Activated CD4-positive, CD25-positive, alpha-beta regulatory T cell treated with anti-CD3 and anti-CD28 coated beads, Interleukin-2, amount 50 U/mL, for 24 hours (primary cell): ENCODE measurements at regions not wholly inside any gene's neighbourhood (a gene's known extent, or its start where the extent isn't known, plus 50 kb on each side); places are given as distances from the start of the nearest gene placed in this dataset.
A peak's percentile ranks its signal among the peaks of the same experiment; 100 is the strongest.
"Not testable (repeated sequence)": the region's sequence is repeated elsewhere in the genome, so short reads cannot be mapped to it uniquely, and the experiment has no call there.

Source experiments
- ATAC-seq, 2 donors: fragments of 150-1000 bp; cut with Tn5 transposase; one replicate each; pipeline ENCODE4 v1.10.0; 2021; ENCODE audit warnings: mild to moderate bottlenecking in 1 of 2, moderate library complexity in 1 of 2

DNA sequence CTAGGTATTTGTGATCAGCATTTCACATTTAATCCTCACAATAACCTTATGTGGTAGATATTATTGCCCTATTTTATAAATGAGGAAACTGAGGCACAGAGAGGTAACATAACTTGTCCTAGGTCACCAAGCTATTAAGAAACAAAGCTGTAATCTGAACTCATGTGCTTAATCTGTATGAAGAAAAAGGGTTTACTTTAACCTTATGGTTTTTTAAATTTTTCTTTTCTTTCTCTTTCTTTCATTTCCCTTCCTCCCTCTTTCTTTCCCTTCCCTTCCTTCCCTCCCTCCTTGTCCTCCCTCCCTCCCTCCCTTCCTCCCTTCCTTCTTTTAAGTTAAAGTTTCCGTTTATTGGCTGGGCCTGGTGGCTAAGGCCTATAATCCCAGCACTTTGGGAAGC, 105.2 kb upstream of the AMZ2 start:
- ATAC-seq: no peak

DNA sequence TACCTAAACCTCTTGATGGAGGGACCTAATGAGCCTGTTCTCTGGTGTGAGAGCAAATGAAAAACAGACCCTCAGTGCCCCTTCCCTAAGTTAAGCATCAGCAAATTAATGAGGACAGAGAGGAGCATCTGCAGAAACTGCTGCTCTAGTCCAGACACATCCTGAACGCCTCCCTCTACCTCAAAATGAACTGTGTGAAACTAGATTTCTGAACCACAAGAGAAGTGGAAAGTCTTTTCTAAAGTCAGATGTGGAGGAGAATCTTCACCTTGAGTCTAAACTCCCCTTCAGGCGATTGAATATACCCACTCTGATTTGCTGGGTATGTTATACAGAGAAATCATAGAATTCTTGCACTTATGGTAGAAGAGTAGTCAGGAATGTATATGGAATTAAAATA, 104.4 kb upstream of the AMZ2 start:
- no peak for ATAC-seq

DNA sequence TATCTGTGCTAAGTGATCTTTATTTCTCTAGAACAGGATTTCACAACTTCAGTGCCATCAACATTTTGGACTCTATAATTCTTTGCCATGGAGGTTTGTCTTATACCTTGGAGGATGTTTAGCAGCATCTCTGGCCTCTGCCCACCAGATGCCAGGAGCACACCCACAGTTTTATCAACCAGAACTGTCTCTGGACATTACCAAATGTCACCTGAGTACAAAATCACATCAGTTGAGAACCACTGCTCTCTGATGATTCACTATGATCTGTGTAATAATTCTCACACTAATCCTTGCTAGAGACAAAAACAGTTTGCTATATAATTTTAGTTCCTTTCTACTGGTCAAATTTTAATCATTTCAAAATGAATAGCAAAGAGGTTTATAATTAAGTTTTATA, 102.8 kb upstream of the AMZ2 start:
- no peak for ATAC-seq

DNA sequence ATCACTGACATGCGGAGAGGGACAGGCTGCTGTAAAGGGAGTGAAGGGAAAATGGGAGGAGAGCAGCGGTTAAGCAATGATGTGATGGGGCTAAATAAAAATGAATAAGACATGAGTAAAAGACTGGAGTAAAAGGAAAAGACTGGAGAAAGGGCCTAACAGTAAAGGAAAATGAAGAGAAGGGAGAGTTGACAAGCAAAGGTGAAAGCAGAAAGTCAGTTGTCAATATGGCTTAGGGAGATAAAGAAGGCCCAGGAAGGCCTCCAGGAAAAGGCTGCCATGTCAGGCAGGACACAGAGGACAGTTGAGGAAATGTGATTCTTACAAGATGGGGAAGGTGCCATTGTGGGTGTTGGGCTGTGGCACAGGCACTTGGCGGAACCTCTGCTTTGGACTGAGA, 98.9 kb upstream of the AMZ2 start:
- ATAC-seq: no peak

DNA sequence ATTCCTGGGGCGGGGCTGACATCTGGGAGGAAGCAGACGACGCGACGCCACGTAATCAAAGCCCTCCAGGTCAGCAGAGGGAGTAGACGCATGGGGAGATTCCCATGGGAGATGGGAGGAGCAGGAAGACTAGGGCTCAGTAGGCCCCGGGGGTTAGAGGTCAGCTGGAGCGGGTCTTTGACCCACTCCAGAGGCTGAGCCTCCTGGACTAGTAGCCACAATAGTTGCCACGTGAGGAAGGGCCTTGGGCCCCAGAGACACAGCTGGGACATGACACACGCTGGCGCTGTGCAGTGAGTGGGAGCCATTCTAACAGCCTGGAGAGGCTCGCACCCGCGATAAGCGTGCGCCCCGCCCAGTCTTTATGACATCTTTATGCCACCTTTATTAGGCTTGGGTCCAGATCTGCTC, 95.7 kb upstream of the AMZ2 start:
- no peak for ATAC-seq

DNA sequence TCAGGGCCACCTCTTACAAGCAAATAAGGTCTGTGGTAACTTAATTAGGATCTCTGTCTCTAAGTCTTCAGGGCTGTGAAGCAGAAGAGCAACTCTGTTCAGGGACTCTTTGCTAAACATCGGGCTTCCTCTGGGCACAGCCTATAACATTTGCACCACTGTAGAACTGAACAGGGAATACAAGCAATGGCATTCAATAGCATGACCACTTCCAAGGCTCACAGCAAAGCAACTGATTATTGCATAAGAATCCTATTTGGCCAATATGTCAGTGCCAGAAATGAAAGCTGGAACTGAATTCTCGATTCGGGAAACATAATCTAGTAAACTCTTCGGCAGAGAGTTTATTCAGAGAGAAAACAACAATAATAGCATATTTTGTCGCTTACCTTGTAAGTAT, 92.2 kb upstream of the AMZ2 start:
- no peak for ATAC-seq

DNA sequence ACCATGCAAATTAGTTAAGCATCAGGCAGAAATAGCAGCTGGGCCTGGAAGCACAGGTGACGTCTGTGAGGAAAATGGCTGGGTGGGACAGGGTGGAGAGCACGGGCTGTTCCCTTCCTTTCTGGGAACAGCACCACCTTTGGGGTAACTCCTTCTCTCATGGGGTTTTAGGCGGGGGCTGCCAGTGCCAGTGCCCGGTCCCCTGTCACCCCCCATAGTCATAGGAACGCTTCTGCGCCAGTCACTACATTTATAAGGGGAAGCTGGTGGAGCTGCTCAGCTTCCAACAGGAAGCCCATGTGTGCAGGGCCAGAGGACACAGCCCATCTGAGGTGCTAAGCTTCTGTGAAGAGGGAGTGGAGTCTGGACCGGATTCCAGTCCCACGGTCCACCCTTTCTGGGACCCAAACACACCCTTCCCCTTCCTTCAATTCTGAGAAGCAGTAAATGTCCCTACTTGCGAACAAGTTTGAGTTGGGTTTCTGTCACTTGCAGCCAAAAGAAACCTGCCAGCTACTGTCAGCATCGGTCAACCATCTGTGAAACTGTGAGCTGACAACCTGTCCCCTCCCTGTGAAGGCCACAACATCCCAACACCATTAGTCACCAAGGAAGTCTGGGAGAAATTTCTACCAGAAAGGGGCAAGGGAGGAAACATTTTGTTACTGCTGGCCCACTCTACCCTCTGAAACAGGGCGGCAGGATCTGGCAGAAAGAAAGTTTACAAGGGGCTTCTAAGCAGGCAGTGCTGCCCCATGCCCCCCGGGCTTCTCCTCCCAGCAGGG, 86.0 kb upstream of the AMZ2 start:
- no peak for ATAC-seq

DNA sequence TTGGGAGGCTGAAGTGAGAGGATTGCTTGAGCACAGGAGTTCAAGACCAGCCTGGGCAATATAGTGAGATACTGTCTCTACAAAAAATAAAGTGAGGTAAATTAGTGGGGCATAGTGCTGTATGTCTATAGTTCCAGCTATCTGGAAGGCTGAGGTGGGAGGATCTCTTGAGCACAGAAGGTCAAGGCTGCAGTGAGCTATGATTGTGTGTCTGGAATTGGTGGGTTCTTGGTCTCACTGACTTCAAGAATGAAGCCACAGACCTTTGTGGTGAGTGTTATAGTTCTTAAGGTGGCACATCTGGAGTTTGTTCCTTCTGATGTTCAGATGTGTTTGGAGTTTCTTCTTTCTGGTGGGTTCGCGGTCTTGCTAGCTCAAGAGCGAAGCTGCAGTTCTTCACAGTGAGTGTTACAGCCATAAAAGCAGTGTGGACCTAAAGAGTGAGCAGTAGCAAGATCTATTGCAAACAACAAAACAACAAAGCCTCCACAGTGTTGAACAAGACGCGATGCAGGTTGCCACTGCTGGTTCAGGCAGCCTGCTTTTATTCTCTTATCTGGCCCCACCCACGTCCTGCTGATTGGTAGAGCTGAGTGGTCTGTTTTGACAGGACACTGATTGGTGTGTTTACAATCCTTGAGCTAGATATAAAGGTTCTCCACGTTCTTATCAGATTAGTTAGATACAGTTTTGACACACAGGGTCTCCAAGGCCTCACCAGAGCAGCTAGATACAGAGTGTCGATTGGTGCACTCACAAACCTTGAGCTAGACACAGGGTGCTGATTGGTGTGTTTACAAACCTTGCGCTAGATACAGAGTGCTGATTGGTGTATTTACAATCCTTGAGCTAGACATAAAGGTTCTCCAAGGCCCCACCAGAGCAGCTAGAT, 79.3 kb upstream of the AMZ2 start:
- not testable (repeated sequence) for ATAC-seq

DNA sequence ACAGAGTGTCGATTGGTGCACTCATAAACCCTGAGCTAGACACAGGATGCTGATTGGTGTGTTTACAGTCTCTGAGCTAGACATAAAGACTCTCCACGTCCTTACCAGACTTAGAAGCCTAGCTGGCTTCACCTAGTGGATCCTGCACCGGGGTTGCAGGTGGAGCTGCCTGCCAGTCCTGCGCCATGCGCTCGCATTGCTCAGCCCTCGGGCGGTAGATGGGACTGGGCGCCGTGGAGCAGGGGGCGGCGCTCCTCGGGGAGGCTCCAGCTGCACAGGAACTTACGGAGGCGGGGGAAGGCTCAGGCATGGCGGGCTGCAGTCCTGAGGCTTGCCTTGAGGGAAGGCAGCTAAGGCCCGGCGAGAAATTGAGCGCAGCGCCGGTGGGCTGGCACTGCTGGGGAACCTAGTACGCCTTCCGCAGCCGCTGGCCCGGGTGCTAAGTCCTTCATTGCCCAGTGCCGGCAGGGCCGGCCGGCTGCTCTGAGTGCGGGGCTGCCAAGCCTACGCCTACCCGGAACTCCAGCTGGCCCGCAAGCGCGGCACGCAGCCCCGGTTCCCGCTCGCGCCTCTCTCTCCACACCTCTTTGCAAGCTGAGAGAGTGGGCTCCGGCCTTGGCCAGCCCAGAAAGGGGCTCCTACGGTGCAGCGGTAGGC, 78.5 kb upstream of the AMZ2 start:
- not testable (repeated sequence) for ATAC-seq

DNA sequence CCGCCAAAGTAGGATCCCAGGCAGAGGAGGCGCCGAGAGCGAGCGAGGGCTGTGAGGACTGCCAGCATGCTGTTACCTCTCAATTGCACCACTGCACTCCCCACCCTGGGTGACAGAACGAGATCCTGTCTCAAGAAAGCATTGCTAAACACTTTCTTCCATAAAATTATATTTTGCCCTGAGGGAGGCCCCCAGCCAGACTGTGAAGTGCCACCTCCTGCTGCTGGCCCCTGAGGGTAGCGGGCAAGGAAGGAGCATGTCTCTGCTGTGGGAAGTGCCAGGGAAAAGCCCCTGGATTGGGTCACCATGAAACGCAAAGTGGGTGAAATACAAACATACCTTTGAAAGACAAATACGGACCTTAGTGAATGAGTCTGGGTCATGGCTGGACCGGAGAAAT, 78.0 kb upstream of the AMZ2 start:
- no peak for ATAC-seq

DNA sequence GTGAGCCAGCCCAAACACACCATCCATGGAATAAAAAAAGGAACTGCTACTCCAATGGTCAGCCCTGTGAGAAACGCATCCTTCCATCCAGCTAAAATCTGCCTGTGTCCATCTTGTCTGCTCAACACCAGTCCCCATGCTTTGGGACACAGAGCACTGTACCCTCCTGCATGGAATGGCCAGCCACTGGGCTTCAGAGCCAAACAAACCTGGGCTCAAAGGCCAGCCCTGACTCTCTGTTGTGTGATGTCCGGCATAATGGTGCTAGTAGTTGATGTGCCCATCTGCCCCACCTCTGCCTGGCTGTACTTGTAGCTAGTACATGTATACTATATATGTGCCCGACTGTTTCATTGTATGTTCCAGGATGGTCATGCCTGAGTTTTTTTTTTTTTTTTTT, 77.6 kb upstream of the AMZ2 start:
- ATAC-seq: no peak

DNA sequence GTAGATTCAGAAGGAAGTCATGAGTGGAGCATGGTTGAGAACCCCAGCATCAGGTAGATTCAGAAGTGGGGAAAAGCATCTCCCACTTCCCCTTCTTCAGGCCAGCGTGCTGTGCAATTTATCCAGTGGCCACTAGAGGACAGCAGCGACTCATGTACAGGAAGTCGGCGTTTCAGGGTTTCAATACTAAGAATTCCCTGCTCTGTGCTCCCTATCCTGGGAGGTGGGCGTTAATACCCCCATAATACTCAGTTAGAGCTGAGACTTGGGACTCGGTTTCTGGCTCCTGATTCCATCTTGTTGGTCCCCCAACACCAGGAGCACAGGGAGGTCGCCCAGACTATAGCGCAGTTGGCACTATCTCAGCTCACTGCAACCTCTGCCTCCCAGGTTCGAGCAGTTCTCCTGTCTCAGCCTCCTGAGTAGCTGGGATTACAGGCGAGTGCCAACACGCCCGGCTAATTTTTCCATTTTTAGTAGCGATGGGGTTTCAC, 75.3 kb upstream of the AMZ2 start:
- ATAC-seq: peak; percentile 48 to 83

DNA sequence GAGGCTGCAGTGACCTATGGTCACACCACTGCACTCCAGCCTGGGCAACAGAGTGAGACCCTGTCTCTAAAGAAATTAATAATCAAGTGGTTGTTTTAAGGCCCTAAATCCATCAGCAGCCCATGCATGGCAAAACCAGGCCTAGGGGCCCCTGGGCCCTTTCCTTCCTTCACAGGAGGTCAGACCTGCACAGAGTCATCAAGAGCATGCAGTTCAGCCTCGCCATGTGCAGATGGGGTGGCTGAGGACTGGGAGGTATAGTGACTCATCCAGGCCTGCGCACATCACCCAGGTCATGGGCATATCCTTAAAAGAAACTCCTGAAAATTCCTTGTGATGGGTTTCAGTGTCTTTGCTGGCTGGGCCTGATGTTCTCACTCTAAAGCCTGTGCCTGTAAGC, 72.4 kb upstream of the AMZ2 start:
- ATAC-seq: no peak

DNA sequence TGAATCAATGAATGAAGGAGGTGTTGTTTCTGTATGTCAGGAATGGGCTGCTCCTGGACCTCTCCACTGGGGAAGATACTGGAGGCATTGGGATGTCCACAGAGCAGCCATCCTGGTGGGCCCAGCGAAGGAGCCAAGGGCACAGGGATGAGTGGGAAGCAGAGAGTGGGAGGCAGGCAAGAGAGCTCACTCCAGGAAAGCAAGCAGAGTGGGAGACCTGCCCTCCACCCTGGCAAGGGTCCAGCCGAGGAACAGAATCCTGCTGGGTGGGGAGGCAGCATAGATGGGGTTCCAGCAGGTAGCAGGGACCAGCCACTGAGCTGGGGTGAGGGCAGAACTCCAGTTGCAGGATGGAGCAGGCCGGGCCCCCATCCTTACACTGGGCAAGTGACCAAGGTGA, 71.9 kb upstream of the AMZ2 start:
- ATAC-seq: no peak

DNA sequence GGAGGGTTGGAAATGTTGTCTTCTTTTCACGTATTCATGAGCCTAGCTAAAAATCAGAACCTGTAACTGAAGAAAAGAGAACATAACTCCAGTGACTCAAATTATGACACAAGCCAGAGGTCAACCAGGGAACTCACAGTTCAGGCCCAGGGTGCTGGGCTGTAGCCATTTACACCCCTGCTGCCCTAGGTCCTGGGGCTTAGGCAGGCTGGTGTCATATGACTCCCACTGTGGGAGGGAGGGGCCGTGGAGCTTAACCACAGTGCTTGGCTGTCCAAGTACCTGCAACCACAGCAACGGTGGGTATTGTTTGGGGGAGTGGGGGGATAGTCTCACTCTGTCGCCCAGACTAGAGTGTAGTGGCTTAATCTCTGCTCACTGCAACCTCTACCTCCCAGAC, 71.1 kb upstream of the AMZ2 start:
- no peak for ATAC-seq

DNA sequence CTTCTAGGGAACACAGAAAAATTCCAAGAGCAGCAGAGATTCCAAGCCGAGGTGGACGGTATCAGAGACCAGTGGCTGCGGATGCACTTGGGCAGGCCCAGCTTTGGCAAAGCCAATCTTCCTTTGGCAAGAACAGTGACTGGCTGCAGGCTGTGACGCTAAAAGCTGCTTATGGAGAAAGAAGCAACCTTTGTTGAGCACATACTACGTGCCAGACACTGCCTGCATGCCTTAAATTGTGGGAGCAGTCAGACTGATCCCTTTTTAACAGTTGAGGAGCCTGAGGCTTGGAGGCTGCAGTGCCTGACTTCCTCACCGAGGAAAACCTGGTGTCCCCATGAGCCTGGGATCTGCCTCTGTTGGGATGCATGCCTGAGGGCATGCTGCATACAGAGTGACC, 69.0 kb upstream of the AMZ2 start:
- ATAC-seq: no peak

DNA sequence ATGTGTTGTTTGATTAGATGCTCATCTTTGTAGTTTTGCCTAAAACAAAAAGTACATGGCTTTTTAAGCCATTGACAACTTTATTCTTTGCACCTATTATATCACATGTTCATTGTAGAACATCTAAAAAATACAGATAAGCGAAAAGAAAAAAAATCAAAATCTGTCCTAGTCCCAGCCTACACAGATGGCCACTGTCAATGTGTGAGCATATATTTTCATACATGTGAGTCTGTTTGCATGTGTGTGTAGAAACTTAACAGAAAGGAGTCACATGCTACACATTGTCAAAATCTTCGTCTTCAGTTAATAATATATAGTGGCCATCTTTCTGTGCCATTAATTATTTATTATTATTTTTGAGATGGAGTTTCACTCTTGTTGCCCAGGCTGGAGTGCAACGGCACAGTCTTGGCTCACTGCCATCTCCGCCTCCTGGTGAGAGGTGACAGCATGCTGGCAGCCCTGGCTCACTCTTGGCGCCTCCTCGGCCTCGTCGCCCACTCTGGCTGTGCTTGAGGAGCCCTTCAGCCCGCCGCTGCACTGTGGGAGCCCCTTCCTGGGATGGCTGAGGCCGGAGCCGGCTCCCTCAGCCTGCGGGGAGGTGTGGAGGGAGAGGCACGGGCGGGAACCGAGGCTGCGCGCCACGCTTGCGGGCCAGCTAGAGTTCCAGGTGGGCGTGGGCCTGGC, 68.5 kb upstream of the AMZ2 start:
- no peak for ATAC-seq

DNA sequence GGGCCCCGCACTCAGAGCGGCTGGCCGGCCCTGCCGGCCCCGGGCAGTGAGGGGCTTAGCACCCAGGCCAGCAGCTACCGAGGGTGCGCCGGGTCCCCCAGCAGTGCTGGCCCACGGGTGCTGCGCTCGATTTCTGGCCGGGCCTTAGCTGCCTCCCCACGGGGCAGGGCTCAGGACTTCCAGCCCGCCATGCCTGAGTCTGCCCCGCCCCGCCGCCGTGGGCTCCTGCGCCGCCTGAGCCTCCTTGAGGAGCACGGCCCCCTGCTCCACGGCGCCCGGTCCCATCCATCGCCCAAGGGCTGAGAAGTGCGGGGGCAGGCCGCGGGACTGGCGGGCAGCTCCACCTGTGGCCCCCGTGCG, 67.9 kb upstream of the AMZ2 start:
- ATAC-seq: no peak

DNA sequence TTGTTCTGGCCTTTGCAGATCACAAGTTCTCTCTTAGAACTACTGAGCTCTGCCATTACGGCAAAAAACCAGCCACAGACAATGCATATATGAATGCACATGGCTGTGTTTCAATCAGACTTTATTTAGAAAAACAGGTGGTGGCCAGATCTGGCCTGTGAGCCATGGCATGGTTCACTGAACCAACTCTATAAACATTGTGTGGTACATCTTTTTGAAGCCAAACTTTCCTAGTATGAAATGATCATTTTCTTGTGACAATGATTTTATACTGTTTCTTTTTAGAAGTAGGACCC, 65.9 kb upstream of the AMZ2 start:
- no peak for ATAC-seq

DNA sequence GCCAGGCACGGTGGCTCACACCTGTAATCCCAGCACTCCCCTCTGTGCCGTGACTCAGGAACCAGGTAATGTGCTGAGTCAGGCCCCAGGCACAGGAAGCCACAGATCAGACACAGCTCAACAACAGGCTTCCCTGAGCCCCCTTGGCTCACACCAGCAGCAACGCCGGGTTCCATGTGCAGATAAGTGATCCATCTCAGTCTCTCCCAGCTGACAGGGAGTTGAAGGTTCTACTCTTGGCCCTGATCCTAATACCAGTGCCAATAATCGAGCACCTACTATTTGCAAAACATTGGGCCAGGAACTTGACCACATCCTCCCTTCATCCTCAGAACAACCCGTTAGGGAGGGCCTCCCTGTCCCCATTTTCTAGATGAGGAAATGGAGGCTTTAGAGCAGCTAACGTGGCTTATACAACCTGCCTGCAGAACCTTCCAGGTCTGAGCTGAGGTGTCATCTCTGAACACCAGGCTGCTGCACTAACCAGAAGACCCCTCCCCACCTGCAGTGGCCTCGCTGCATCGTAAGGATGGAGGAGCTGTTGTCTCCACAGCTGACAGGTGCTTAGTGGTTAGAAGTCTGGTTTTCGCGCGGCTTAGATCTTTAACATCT, 64.8 kb upstream of the AMZ2 start:
- ATAC-seq: peak; percentile 68

DNA sequence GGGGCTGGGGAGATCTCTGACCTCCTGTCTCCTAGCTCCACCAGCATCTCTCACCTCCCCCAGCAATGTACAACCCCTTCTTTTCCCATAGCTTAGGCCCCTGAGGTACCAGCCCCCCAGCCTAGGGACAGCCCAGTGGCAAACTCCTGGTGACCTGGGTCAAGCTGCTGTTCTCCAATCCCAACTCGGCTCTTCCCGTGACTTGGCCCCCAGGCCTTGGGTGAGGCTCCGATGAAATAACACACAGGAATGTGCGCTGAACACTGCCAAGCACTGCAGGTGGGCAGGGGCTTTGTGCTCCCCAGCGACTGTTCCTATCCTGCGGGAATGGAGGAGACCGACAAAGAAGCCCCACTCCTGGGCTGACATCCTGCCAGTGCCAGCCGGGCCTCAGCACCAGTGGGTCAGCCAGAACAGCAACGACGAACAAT, 63.7 kb upstream of the AMZ2 start:
- ATAC-seq: no peak

DNA sequence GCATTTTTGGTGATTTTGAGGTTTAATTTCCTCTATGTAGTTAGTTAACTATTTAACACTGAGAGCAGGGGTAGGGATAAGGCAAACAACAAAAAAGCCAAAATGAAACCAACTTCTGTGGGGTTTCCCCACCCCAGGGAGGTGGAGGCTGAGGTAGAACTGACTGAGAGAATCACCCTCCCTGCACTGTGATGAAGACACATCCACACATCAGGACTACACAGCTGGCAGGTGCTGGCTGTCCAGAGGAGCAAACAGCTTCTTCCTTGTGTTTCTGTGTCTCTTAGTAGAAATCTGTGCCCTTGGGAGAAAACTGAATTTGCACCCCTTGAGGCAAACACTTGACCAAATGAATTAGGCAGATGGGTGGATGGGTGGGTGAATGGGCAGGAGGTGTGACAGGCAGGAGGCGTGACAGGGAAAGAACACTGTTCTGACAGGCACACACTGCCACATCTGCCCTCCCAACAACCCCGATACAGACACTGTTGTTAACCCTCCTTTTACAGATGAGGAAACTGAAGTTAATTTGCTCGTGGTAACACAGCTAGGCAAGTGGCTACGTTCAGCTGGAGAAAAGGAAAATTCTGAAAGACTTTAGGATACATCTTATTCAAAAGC, 62.9 kb upstream of the AMZ2 start:
- ATAC-seq: peak; percentile 85 to 87
